ENCODE measurements at regions not wholly inside any gene's neighbourhood (a gene's known extent, or its start where the extent isn't known, plus 50 kb on each side); places are given as distances from the start of the nearest gene placed in this dataset.

GRCh38 chrX:20609916-20610415 is 343.3 kb upstream of the RPS6KA3 start:
- no peak for DNase-seq (ENCODE audit: low spot score)

- DNase-seq (ENCODE audit: low spot score) = no peak
These were observed 340.1 kb upstream of the RPS6KA3 start for GRCh38 chrX:20606831-20607230.

GRCh38 chrX:20596856-20597255 is 330.1 kb upstream of the RPS6KA3 start:
- no peak for DNase-seq (ENCODE audit: low spot score)

GRCh38 chrX:20595928-20596575 is 329.3 kb upstream of the RPS6KA3 start:
- DNase-seq (ENCODE audit: low spot score) = no peak

- DNase-seq (ENCODE audit: low spot score) = no peak
These were observed 328.3 kb upstream of the RPS6KA3 start for GRCh38 chrX:20594985-20595384.

GRCh38 chrX:20593836-20594235 is 327.1 kb upstream of the RPS6KA3 start:
- DNase-seq (ENCODE audit: low spot score) = no peak

GRCh38 chrX:20593402-20593801 is 326.7 kb upstream of the RPS6KA3 start:
- DNase-seq (ENCODE audit: low spot score) = no peak

GRCh38 chrX:20591246-20591645 is 324.5 kb upstream of the RPS6KA3 start:
- DNase-seq (ENCODE audit: low spot score) = no peak

GRCh38 chrX:20585782-20586181 is 319.1 kb upstream of the RPS6KA3 start:
- no peak for DNase-seq (ENCODE audit: low spot score)

GRCh38 chrX:20571611-20572010 is 304.9 kb upstream of the RPS6KA3 start:
- no peak for DNase-seq (ENCODE audit: low spot score)

GRCh38 chrX:20567108-20567507 is 300.4 kb upstream of the RPS6KA3 start:
- DNase-seq (ENCODE audit: low spot score) = no peak

GRCh38 chrX:20547611-20548051 is 280.9 kb upstream of the RPS6KA3 start:
- DNase-seq (ENCODE audit: low spot score) = no peak

- no peak for DNase-seq (ENCODE audit: low spot score)
These were observed 278.8 kb upstream of the RPS6KA3 start for GRCh38 chrX:20545538-20545937.

- DNase-seq (ENCODE audit: low spot score) = no peak
These were observed 275.4 kb upstream of the RPS6KA3 start for GRCh38 chrX:20542072-20542471.

GRCh38 chrX:20538974-20539373 is 272.3 kb upstream of the RPS6KA3 start:
- DNase-seq (ENCODE audit: low spot score) = no peak

GRCh38 chrX:20531667-20532066 is 265.0 kb upstream of the RPS6KA3 start:
- DNase-seq (ENCODE audit: low spot score) = no peak

- peak; percentile 51 for DNase-seq (ENCODE audit: low spot score)
These were observed 263.8 kb upstream of the RPS6KA3 start for GRCh38 chrX:20530406-20530921.

- DNase-seq (ENCODE audit: low spot score) = no peak
These were observed 263.0 kb upstream of the RPS6KA3 start for GRCh38 chrX:20529711-20530110.

- no peak for DNase-seq (ENCODE audit: low spot score)
These were observed 262.6 kb upstream of the RPS6KA3 start for GRCh38 chrX:20529301-20529700.

- peak; percentile 16 for DNase-seq (ENCODE audit: low spot score)
These were observed 260.9 kb upstream of the RPS6KA3 start for GRCh38 chrX:20527558-20528011.

GRCh38 chrX:20527041-20527440 is 260.3 kb upstream of the RPS6KA3 start:
- DNase-seq (ENCODE audit: low spot score) = no peak

GRCh38 chrX:20523626-20524312 is 257.1 kb upstream of the RPS6KA3 start:
- DNase-seq (ENCODE audit: low spot score) = no peak

GRCh38 chrX:20522420-20522819 is 255.7 kb upstream of the RPS6KA3 start:
- no peak for DNase-seq (ENCODE audit: low spot score)

All from D341Med (cell line).